ENCODE measurements at regions not wholly inside any gene's neighbourhood (a gene's known extent, or its start where the extent isn't known, plus 50 kb on each side); places are given as distances from the start of the nearest gene placed in this dataset.
A peak's percentile ranks its signal among the peaks of the same experiment; 100 is the strongest.

DNA sequence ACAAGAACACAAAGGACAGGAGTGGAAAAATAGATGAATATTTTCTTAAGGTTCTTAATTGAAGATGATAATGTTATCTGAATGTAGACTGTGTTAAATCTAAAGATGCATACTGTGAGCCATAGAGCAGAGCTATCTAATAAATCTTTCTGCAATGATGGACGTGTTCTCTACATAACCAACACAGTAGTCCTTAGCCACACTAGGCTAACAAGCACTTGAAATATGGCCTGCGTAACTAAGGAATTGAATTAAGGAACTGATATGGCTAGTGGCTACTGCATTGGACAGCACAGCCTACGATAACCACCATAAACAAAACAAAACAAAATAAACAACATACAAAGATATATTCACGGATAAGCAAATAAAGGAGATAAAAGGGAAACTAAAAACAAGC is 181.3 kb downstream of the LYPLAL1 start:
- TF ChIP-seq POLR2A (IDR thresholded peaks at IDR 0.05) (no peak), POLR2AphosphoS5 (IDR thresholded peaks at IDR 0.05) (no peak), EP300 (IDR thresholded peaks at IDR 0.05) (no peak)
- TF ChIP-seq, protein P1, sequence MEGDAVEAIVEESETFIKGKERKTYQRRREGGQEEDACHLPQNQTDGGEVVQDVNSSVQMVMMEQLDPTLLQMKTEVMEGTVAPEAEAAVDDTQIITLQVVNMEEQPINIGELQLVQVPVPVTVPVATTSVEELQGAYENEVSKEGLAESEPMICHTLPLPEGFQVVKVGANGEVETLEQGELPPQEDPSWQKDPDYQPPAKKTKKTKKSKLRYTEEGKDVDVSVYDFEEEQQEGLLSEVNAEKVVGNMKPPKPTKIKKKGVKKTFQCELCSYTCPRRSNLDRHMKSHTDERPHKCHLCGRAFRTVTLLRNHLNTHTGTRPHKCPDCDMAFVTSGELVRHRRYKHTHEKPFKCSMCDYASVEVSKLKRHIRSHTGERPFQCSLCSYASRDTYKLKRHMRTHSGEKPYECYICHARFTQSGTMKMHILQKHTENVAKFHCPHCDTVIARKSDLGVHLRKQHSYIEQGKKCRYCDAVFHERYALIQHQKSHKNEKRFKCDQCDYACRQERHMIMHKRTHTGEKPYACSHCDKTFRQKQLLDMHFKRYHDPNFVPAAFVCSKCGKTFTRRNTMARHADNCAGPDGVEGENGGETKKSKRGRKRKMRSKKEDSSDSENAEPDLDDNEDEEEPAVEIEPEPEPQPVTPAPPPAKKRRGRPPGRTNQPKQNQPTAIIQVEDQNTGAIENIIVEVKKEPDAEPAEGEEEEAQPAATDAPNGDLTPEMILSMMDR (IDR thresholded peaks at IDR 0.05), result no peak
- Histone ChIP-seq H3K9me3 (no peaks in the 10 kb centered on the region), H3K27ac (no peak overlapping the region), H3K4me3 (no peak overlapping the region), H3K4me1 (no peaks in the 10 kb centered on the region), H3K36me3 (no peaks in the 10 kb centered on the region), H3K27me3 (no peaks in the 10 kb centered on the region)
- no peak for DNase-seq
- intact Hi-C loops (cut with DNase I), result no loop called here
- 74 to 79% methylated on average over 4 of the region's 4 CpGs for WGBS, 2 donors

DNA sequence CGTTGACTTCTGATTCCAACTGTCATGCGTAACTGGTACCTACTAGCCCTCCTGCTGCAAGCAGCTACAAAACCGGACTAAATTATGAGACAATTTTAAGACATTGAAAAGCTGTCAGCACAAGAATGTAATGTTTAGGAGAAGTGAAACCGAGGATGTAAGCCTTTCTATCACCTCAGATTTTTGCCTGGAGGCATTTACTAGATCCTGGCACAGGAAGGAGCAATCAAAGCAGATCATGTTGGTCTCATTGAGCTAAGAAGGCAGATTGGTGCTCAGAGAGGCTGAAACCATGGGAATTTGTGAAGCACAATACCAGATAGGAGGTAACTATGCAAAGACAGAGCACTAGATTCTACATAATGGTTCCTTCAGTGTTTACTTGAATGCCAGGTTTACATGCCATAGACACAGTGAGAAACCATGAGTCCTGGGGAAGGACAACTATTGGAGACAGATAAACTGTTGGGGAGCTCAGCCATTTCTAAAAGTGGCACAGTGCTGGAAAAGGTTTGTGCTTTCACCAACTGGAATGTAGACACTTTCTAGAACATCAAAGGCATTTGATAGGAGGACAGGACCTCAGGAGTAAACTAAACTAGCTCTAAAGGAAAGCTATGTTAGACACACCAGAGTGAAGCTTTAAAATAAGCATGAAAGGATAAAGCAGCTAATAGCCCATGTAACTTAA is 179.4 kb downstream of the LYPLAL1 start:
- Histone ChIP-seq H3K4me3 (no peak overlapping the region), H3K4me1 (no peaks in the 10 kb centered on the region), H3K27me3 (no peaks in the 10 kb centered on the region), H3K27ac (no peak overlapping the region), H3K9me3 (no peaks in the 10 kb centered on the region), H3K36me3 (no peaks in the 10 kb centered on the region)
- no peak for DNase-seq
- intact Hi-C loops (cut with DNase I), result no loop called here
- WGBS, 2 donors, result 75 to 81% methylated on average over 4 of the region's 4 CpGs
- TF ChIP-seq, protein P1 (IDR thresholded peaks at IDR 0.05), result no peak
- TF ChIP-seq POLR2AphosphoS5 (IDR thresholded peaks at IDR 0.05) (no peak), POLR2A (IDR thresholded peaks at IDR 0.05) (no peak), EP300 (IDR thresholded peaks at IDR 0.05) (no peak)

DNA sequence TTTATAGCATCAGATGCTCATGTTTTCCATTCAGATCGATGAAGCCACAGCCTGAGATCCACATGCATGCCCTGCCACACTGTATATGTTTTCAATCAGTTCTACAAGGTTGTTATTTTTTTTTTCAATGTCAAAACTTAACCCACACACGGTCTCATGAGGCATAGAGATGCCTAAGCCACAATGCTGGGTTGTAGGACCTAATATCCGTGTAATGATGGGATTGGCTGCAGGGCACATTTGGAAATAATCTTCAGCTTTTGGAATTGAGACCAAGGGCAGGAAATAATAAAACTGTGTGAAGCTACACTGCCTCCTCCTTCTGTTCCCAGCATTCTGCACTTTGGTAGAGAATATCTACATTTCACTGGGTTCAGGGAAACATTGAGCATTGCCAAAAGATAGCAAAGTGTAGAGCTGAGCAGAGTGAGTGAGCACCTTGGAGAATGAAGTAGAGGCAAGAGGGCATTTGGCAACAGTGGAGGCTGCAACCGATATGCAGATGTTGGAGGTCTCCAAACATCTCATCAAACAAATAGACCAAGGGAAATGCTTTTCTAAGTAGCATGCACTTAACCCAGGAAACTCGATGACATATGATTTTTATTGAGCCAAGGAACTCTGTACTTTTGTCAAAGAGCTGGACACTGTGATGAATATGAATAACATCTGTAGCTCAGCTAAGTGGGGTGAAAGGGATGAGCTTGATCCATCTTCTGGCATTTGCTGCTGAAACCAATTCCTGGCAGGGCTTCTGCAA is 176.7 kb downstream of the LYPLAL1 start:
- DNase-seq, result no peak

DNA sequence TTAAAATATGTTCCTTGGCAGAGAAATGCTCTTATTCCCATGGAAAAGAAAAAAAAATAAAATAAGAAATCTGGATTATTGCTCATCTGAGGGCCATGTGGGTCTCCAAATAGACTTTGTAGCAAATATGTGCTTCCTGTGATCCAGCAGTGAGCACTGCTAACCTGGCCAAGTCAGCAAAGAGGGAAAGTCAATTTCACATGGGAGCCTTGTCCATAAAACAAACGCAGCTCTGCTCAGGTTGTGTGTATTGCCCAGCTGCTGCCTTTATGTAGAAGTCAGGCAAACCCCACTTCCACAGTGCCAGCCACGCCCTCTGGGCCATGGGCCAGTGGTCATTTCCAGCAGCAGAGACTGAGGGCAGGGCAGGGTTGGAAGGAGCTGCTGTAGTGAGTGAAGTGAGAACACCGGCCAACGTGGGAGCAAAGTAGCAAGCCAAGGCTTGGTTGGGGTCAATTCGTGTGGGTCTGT is 174.3 kb downstream of the LYPLAL1 start:
- Histone ChIP-seq H3K27me3 (no peaks in the 10 kb centered on the region), H3K36me3 (no peaks in the 10 kb centered on the region), H3K9me3 (peaks cover 0 to 7% (median 0%) of the 10 kb centered on the region in 4 donors), H3K4me3 (no peak overlapping the region), H3K4me1 (peaks cover 0 to 4% (median 0%) of the 10 kb centered on the region in 4 donors), H3K27ac (peak overlapping the region in 1 of 4 donors; percentile 4)
- intact Hi-C loops (cut with DNase I), result no loop called here
- TF ChIP-seq POLR2AphosphoS5 (IDR thresholded peaks at IDR 0.05) (no peak), EP300 (IDR thresholded peaks at IDR 0.05) (no peak), POLR2A (IDR thresholded peaks at IDR 0.05) (no peak)
- TF ChIP-seq, protein P1 (IDR thresholded peaks at IDR 0.05), result no peak
- WGBS, 2 donors, result 41 to 64% methylated on average over 5 of the region's 5 CpGs
- DNase-seq, result peak; percentile 62

More for the DNA sequence above, 176.7 kb downstream of the LYPLAL1 start:
- Histone ChIP-seq H3K4me3 (no peak overlapping the region), H3K9me3 (peaks cover 0 to 7% (median 0%) of the 10 kb centered on the region in 4 donors), H3K27ac (no peak overlapping the region), H3K36me3 (no peaks in the 10 kb centered on the region), H3K27me3 (no peaks in the 10 kb centered on the region), H3K4me1 (peaks cover 0 to 4% (median 0%) of the 10 kb centered on the region in 4 donors)
- TF ChIP-seq POLR2AphosphoS5 (IDR thresholded peaks at IDR 0.05) (no peak), POLR2A (IDR thresholded peaks at IDR 0.05) (no peak), EP300 (IDR thresholded peaks at IDR 0.05) (no peak)
- TF ChIP-seq, protein P1 (IDR thresholded peaks at IDR 0.05), result no peak
- 72 to 78% methylated on average over 5 of the region's 5 CpGs for WGBS, 2 donors
- intact Hi-C loops (cut with DNase I), result no loop called here

All from sigmoid colon (tissue), 6 donors.